Liver (tissue), 3 donors: ENCODE measurements at regions not wholly inside any gene's neighbourhood (a gene's known extent, or its start where the extent isn't known, plus 50 kb on each side); places are given as distances from the start of the nearest gene placed in this dataset.

Experiments used
- CTCF ChIP-seq: fragments of 150-350 bp; IDR thresholded peaks from 2 replicates; pipeline ENCODE4 v1.5.1; 2017; ENCODE audit warnings: improper control_type of control experiment, low read depth, low read length; ENCODE audit not compliant: missing input control
- EGR1 ChIP-seq, 2 donors: IDR thresholded peaks; 2 replicates each; pipeline ENCODE4 v1.6.1; 2016 to 2018; ENCODE audit warnings: antibody characterized with exemption in 2 of 2, low read depth in 2 of 2
- GABPA ChIP-seq, 2 donors: IDR thresholded peaks in 1 of 2; conservative IDR thresholded peaks in 1 of 2; 2 replicates each; pipeline ENCODE4 v1.6.1; 2016; ENCODE audit warnings: antibody characterized with exemption in 2 of 2, mild to moderate bottlenecking in 1 of 2, moderate library complexity in 1 of 2
- HNF4A ChIP-seq, 2 donors: conservative IDR thresholded peaks; 2 replicates each; pipeline ENCODE4 v1.6.1; 2016; ENCODE audit warnings: antibody characterized with exemption in 2 of 2, mild to moderate bottlenecking in 2 of 2
- HNF4G ChIP-seq: IDR thresholded peaks from 2 replicates; pipeline ENCODE4 v1.6.1; 2016; ENCODE audit warnings: antibody characterized with exemption
- JUND ChIP-seq, 2 donors: IDR thresholded peaks; 2 replicates each; pipeline ENCODE4 v1.6.1; 2016; ENCODE audit warnings: antibody characterized with exemption in 2 of 2
- MAX ChIP-seq: IDR thresholded peaks from 2 replicates; pipeline ENCODE4 v1.6.1; 2016; ENCODE audit warnings: antibody characterized with exemption
- NR2F2 ChIP-seq: IDR thresholded peaks from 2 replicates; pipeline ENCODE4 v1.6.1; 2016; ENCODE audit warnings: antibody characterized with exemption
- RAD21 ChIP-seq, 2 donors: IDR thresholded peaks; 2 replicates each; pipeline ENCODE4 v1.6.1; 2016; ENCODE audit warnings: antibody characterized with exemption in 2 of 2, mild to moderate bottlenecking in 2 of 2
- REST ChIP-seq: IDR thresholded peaks from 2 replicates; pipeline ENCODE4 v1.6.1; 2016; ENCODE audit warnings: antibody characterized with exemption, mild to moderate bottlenecking
- SP1 ChIP-seq: IDR thresholded peaks from 2 replicates; pipeline ENCODE4 v1.6.1; 2018; ENCODE audit warnings: antibody characterized with exemption, mild to moderate bottlenecking
- TAF1 ChIP-seq: conservative IDR thresholded peaks from 2 replicates; pipeline ENCODE4 v1.6.1; 2016; ENCODE audit warnings: antibody characterized with exemption, mild to moderate bottlenecking
- donor health status: healthy.
- donor health status: healthy.

- TF ChIP-seq JUND (IDR thresholded peaks at IDR 0.05) (no peak), CTCF (peak; percentile 11), MAX (no peak), RAD21 (IDR thresholded peaks at IDR 0.05) (no peak), HNF4A (conservative IDR thresholded peaks at IDR 0.05) (no peak), REST (no peak), NR2F2 (no peak), HNF4G (no peak), EGR1 (IDR thresholded peaks at IDR 0.05; ENCODE audit: low read depth in 2 of 2) (no peak), TAF1 (no peak), SP1 (no peak), GABPA (IDR thresholded peaks at IDR 0.05 in 1 of 2, conservative IDR thresholded peaks at IDR 0.05 in 1 of 2) (no peak)
Observed at GRCh38 chr11:28674433-28675103, 566.4 kb downstream of the METTL15 start.
